Loucy (cell line): ENCODE measurements at regions not wholly inside any gene's neighbourhood (a gene's known extent, or its start where the extent isn't known, plus 50 kb on each side); places are given as distances from the start of the nearest gene placed in this dataset.

Source experiments
- H2AFZ ChIP-seq: fragments of 200-600 bp; sonication (generic); 2 replicates; pipeline ENCODE4 v1.6.0; 2016; ENCODE audit warnings: antibody characterized with exemption, mild to moderate bottlenecking, low read length, moderate library complexity
- H3F3A ChIP-seq: fragments of 200-600 bp; 2 replicates; pipeline ENCODE4 v1.6.0; 2016; ENCODE audit warnings: antibody characterized with exemption, low read depth, mild to moderate bottlenecking
- H3K27me3 ChIP-seq: fragments of 200-600 bp; sonication (generic); 2 replicates; pipeline ENCODE4 v1.6.1; 2014; ENCODE audit warnings: low read length, mild to moderate bottlenecking; ENCODE audit not compliant: insufficient read depth, poor library complexity, severe bottlenecking
- H3K36me3 ChIP-seq: fragments of 200-600 bp; sonication (generic); 2 replicates; pipeline ENCODE4 v1.6.1; 2016; ENCODE audit warnings: low read length; ENCODE audit not compliant: insufficient read depth
- H3K4me1 ChIP-seq: fragments of 200-600 bp; sonication (generic); 2 replicates; pipeline ENCODE4 v1.5.1; 2014; ENCODE audit warnings: low read length, mild to moderate bottlenecking; ENCODE audit not compliant: insufficient read depth, poor library complexity, severe bottlenecking
- H3K4me2 ChIP-seq: fragments of 200-600 bp; sonication (generic); 2 replicates; pipeline ENCODE4 v1.6.0; 2014; ENCODE audit warnings: antibody characterized with exemption, low read length, low read depth, mild to moderate bottlenecking; ENCODE audit not compliant: poor library complexity, severe bottlenecking
- H3K4me3 ChIP-seq: fragments of 200-600 bp; sonication (generic); 2 replicates; pipeline ENCODE4 v1.5.1; 2014; ENCODE audit warnings: low read length, mild to moderate bottlenecking, mixed read lengths; ENCODE audit not compliant: poor library complexity, severe bottlenecking
- H3K79me2 ChIP-seq: fragments of 200-600 bp; sonication (generic); 2 replicates; pipeline ENCODE4 v1.6.1; 2014; ENCODE audit warnings: low read length; ENCODE audit not compliant: insufficient read depth
- H3K9ac ChIP-seq: fragments of 200-600 bp; sonication (generic); 2 replicates; pipeline ENCODE4 v1.6.0; 2014; ENCODE audit warnings: mild to moderate bottlenecking, low read depth, low read length, moderate library complexity; ENCODE audit not compliant: poor library complexity, severe bottlenecking
- H3K9me2 ChIP-seq: fragments of 200-600 bp; sonication (generic); replicated peaks from 2 replicates; pipeline ENCODE4 v1.6.1; 2016; ENCODE audit warnings: low read depth, low read length, mixed read lengths
- H3K9me3 ChIP-seq: fragments of 200-600 bp; sonication (generic); 2 replicates; pipeline ENCODE4 v1.6.1; 2014; ENCODE audit warnings: mild to moderate bottlenecking, antibody characterized with exemption, low read length, low read depth; ENCODE audit not compliant: insufficient read depth
- H4K20me1 ChIP-seq: fragments of 200-600 bp; sonication (generic); 2 replicates; pipeline ENCODE4 v1.6.0; 2014; ENCODE audit warnings: antibody characterized with exemption, low read length, mild to moderate bottlenecking; ENCODE audit not compliant: insufficient read depth, poor library complexity, severe bottlenecking
- EZH2phosphoT487 ChIP-seq: fragments of 200-600 bp; IDR thresholded peaks from 2 replicates; pipeline ENCODE4 v1.6.1; 2018; ENCODE audit warnings: antibody characterized with exemption, mild to moderate bottlenecking, moderate library complexity, borderline replicate concordance
- TF ChIP-seq, protein P1 (sequence below): fragments of 200-600 bp; sonication (generic); conservative IDR thresholded peaks from 2 replicates; pipeline ENCODE4 v1.5.1; 2014; ENCODE audit warnings: mild to moderate bottlenecking, antibody characterized with exemption, low read length

DNA sequence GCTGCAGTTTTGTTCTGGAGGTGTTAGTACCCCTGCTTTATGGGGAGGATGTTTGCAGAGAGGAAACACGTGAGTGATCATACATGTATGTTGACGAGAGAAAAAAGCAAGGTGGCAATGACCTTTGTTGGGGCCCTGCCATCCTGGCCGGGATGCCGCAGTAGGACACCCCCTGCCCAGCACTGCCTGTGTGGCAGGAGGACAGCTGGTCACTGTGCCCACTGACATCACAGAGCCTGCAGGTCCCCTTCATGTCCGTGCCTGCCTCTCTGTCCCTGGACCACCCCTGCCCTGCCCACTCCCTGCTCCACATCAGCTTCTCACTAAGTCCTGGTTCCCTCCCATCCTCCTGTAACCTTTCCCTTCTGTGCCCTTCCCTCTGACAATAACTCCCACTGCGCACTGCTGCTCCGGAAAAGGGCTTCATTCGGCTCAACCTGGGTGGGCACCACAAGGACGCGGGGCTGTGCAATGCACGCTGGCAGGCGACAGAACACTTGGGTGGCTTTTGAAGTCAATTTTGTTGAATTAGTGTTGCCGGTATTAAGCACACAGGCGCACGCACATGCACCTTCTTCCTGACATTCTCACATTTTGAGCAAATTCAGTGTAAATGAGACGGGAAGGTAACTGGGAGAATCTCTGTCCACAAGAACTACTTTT is 51.5 kb upstream of the TWIST2 start:
- H3K9me3 ChIP-seq, result no peaks in the 10 kb centered on the region; the same call in 1 of the 2 replicates
- H3K27me3 ChIP-seq, result no peaks in the 10 kb centered on the region
- H3K4me3 ChIP-seq, result no peak overlapping the region
- no peak overlapping the region for H3K4me2 ChIP-seq
- TF ChIP-seq, protein P1, sequence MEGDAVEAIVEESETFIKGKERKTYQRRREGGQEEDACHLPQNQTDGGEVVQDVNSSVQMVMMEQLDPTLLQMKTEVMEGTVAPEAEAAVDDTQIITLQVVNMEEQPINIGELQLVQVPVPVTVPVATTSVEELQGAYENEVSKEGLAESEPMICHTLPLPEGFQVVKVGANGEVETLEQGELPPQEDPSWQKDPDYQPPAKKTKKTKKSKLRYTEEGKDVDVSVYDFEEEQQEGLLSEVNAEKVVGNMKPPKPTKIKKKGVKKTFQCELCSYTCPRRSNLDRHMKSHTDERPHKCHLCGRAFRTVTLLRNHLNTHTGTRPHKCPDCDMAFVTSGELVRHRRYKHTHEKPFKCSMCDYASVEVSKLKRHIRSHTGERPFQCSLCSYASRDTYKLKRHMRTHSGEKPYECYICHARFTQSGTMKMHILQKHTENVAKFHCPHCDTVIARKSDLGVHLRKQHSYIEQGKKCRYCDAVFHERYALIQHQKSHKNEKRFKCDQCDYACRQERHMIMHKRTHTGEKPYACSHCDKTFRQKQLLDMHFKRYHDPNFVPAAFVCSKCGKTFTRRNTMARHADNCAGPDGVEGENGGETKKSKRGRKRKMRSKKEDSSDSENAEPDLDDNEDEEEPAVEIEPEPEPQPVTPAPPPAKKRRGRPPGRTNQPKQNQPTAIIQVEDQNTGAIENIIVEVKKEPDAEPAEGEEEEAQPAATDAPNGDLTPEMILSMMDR, result no peak
- TF ChIP-seq EZH2phosphoT487, result no peak
- H3K9ac ChIP-seq, result no peak overlapping the region
- no peaks in the 10 kb centered on the region for H3K4me1 ChIP-seq
- no peaks in the 10 kb centered on the region for H3F3A ChIP-seq
- no peak overlapping the region for H2AFZ ChIP-seq
- H3K9me2 ChIP-seq, result no peaks in the 10 kb centered on the region
- no peaks in the 10 kb centered on the region for H4K20me1 ChIP-seq
- no peaks in the 10 kb centered on the region for H3K36me3 ChIP-seq
- H3K79me2 ChIP-seq, result no peaks in the 10 kb centered on the region

DNA sequence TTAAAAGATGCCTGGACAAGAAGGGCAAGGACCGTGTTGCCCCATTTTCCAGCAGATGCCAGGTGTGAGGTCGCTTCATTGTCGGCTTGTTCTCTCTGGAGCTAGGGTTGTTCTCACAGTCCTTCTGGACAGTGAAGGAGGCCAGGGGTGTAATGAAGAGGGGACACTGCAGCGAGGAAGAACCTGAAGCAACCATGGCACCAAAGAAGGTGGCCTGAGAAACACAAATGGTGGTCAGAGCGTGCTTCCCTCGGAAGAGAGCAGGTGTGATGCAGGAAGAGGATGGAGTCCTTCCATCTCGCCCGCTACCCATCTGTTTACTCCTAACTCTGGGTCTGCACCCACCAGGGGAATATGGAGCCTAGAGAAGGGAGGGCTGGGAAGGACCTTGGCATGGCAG is 50.3 kb upstream of the TWIST2 start:
- no peaks in the 10 kb centered on the region for H3F3A ChIP-seq
- no peaks in the 10 kb centered on the region; the same call in 1 of the 2 replicates for H3K9me3 ChIP-seq
- H3K79me2 ChIP-seq, result no peaks in the 10 kb centered on the region
- no peak overlapping the region for H3K4me3 ChIP-seq
- no peak overlapping the region for H2AFZ ChIP-seq
- H3K4me1 ChIP-seq, result no peaks in the 10 kb centered on the region
- no peaks in the 10 kb centered on the region for H4K20me1 ChIP-seq
- no peaks in the 10 kb centered on the region for H3K27me3 ChIP-seq
- H3K36me3 ChIP-seq, result no peaks in the 10 kb centered on the region
- no peak overlapping the region for H3K4me2 ChIP-seq
- H3K9me2 ChIP-seq, result no peaks in the 10 kb centered on the region
- no peak overlapping the region for H3K9ac ChIP-seq
- no peak for TF ChIP-seq EZH2phosphoT487
- TF ChIP-seq, protein P1, result no peak
